HG03575 (cell line): ENCODE measurements at regions not wholly inside any gene's neighbourhood (a gene's known extent, or its start where the extent isn't known, plus 50 kb on each side); places are given as distances from the start of the nearest gene placed in this dataset.
A peak's percentile ranks its signal among the peaks of the same experiment; 100 is the strongest.

ENCODE experiments used
- ATAC-seq: cut with Tn5 transposase; IDR thresholded peaks from one replicate; pipeline ENCODE4 v1.9.1; 2021; ENCODE audit not compliant: unreplicated experiment, insufficient number of reproducible peaks, low FRiP score; ENCODE audit errors: extremely low read depth

- ATAC-seq: no peak
Measured at GRCh38 chr6:51398793-51399192, 580.1 kb downstream of the TFAP2B start.

DNA sequence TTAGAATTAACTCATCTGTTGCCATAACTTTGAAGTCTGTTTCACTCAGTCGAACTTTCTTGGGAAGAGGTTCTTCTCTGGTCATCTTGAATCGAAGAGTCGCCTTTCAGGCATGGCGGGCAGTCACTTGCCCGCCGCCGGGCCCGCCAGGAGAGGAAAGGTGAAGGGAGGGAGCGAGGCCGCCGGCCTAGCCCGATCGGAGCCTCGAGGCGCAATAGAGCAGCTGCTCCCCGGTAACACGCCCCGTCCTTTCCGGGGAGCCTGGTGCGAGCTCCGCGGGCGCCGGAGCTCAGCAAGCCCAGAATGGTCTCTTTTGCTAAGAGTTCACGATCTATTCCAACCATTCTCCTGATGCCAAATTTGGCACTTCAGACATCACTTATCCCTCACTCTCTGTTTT lies 591.8 kb downstream of the TFAP2B start:
- no peak for ATAC-seq

- ATAC-seq: no peak
Measured at GRCh38 chr6:51411496-51412125, 592.9 kb downstream of the TFAP2B start.

- no peak for ATAC-seq
Measured at GRCh38 chr6:51414361-51414760, 595.7 kb downstream of the TFAP2B start.

DNA sequence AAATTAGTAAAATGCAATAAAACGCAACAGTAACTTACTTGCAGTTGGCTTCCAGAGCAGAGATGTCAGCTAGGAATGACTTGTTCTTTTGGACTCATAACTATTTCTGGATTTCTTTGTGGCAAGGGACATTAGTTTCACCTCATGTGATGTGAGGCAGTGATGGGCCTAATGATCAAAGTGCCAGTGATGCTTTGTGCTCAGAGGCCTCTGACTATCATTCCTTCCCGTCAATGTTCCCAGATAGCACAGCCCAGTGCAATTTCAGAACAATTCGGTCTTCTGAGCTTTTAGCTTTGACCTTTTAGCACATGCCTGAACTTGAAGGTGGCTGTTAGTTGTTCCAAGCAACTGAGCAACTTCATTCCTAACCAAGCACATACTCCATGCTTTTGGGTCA lies 596.8 kb downstream of the TFAP2B start:
- no peak for ATAC-seq

- ATAC-seq: no peak
Measured at GRCh38 chr6:51429017-51429712, 610.5 kb downstream of the TFAP2B start.

- ATAC-seq: no peak
Measured at GRCh38 chr6:51430589-51430988, 611.9 kb downstream of the TFAP2B start.

GRCh38 chr6:51432481-51432880 lies 613.8 kb downstream of the TFAP2B start:
- ATAC-seq: no peak

GRCh38 chr6:51450248-51450957 lies 631.7 kb downstream of the TFAP2B start:
- no peak for ATAC-seq

DNA sequence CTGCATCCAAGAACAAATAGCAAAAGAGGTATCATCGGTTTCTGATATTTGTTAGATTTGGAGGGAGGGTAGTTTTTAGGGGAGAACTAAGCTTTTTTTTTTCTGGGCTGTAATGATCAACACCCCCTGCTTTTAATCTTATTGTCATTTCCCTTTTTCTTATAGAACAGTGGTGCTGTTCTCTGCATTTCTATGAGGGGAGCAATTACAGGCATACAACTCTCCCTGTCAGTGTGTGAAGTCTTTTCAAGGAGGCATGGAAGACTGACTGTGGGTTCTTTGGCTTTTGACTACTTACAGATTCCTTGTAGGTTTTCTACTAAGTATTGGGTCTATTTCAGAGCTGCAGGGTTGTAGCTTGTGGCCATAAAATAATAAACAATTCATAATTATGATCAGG lies 632.3 kb downstream of the TFAP2B start:
- no peak for ATAC-seq

DNA sequence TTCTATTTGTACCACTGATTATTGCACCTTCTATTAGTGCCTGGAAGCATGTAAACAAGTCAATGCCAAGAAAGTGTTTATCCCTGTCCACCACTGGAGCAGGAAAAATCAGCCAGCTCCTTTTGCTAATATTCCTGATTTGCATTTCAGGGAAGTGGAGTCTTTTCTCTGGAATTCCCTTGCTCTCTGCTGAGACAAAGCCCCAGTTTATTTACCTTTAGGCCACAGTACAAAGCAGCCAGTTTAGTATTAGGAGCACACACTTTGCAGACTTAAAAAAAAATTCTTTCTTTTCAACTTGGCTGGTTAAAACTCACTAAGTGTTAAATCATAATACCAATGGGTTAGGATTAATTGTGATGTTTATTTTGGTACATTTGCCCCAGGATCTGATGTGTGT lies 631.1 kb downstream of the PKHD1 start:
- no peak for ATAC-seq

DNA sequence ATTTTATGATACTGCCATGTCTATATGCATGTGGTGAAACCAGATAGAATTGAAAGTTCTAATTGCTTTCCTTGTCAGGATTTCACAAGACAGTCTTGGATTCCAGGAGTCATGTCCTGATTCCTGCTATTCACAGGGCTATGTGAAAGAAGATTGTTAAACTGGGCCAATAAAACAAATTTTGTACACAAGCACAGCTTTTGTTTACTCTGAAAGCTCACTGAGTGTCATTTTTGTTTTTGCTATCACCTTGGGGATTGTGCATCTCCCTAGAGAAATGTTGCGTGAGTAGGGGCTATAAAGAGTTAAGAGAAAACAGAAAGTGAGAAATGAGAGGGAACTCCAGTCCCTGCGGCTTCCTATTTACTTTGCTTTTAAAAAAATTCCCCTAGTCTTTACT lies 627.5 kb downstream of the PKHD1 start:
- peak; percentile 97 for ATAC-seq

GRCh38 chr6:51462896-51463295 lies 624.5 kb downstream of the PKHD1 start:
- no peak for ATAC-seq

GRCh38 chr6:51463321-51463720 lies 624.1 kb downstream of the PKHD1 start:
- ATAC-seq: no peak

DNA sequence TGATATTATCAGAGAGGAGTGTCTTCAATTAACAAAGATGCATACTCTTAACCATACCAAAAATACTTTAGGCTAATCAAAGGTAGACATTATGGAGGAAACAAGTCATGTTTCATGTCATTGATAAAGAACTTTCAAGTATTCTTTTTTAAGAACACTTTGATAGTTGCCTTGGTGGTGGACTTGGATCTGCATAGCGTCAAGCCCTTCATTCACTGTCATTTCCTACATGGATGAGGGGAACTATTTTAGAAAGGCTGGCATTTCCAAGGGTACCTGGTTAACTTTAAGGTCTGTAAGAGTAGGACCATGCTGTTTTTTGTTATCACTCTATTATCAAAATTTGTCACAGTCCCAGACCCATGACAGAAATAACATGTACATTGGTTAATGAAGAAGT lies 622.5 kb downstream of the PKHD1 start:
- ATAC-seq: no peak

GRCh38 chr6:51466427-51466826 lies 621.0 kb downstream of the PKHD1 start:
- ATAC-seq: no peak

GRCh38 chr6:51467231-51467952 lies 620.0 kb downstream of the PKHD1 start:
- no peak for ATAC-seq

DNA sequence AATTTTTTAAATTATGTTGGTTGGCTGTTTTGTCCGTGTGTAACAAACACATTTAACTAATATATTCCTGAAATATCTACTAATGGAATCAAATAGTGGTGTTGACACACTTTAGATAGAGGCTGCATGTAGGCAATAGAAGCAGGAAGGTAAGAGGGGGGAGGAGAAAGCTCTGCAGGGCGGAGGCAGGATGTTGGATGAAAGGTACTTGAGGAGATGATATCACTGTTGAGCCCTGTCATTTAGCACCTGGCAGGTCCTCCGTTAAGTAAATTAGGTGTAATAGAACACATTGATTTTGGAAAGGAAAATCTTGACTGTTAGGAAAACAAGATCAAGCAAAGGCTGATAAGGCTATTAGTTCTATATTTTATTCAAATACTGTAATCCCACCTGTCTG lies 618.7 kb downstream of the PKHD1 start:
- no peak for ATAC-seq

DNA sequence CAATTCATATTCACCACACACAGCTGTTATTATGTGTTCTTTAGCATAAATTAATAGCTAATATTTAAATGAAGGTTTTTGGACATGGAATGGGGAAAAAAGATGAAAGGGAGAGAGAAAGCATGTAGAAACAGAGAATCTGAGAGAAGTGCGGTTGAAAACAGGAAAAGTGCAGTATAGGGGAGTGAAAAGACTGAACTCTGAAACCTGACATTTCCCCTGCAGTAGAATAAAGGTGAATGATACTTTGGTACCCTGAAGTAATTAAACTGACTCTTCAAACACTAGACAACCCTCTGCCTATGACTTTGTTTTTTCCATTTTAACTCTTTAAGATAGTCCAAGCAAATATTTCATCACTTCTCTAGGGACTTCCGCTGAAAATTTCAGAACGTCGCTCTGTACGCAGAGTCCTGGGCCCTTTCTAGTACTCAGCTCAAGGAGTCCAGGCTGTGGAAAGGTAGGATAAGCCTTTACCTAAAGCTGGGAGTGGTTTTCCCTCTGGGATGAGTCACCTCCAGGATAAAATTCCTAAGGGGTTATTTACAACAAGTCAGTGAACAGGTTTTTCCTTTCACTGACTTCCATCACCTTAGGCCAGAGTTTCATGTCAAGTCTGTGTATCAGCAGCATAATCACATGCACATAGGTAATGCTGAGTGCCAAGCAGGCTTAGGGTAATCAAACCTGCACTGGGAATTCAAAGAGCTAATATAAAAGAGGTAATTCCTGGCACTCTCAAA lies 614.5 kb downstream of the PKHD1 start:
- ATAC-seq: no peak
